Hepatocyte (in vitro differentiated cells): ENCODE measurements at regions not wholly inside any gene's neighbourhood (a gene's known extent, or its start where the extent isn't known, plus 50 kb on each side); places are given as distances from the start of the nearest gene placed in this dataset.

Source experiments
- DNase-seq: peaks from one replicate; pipeline ENCODE4 v3.0.0-alpha.2; 2016; ENCODE audit warnings: low spot score
- H2AFZ ChIP-seq: fragments of 200-600 bp; sonication (generic); 2 replicates; pipeline ENCODE4 v1.6.0; 2016; ENCODE audit warnings: antibody characterized with exemption, mild to moderate bottlenecking
- H3K27ac ChIP-seq: fragments of 200-600 bp; sonication (generic); 2 replicates; pipeline ENCODE4 v1.5.1; 2016; ENCODE audit warnings: mild to moderate bottlenecking
- H3K27me3 ChIP-seq: fragments of 200-600 bp; sonication (generic); 2 replicates; pipeline ENCODE4 v1.6.1; 2016
- H3K36me3 ChIP-seq: fragments of 200-600 bp; sonication (generic); replicated peaks from 2 replicates; pipeline ENCODE4 v1.5.1; 2016; ENCODE audit warnings: low read depth; ENCODE audit not compliant: insufficient read depth
- H3K4me1 ChIP-seq: fragments of 200-600 bp; sonication (generic); 2 replicates; pipeline ENCODE4 v1.5.1; 2016; ENCODE audit warnings: mild to moderate bottlenecking, moderate library complexity; ENCODE audit not compliant: insufficient read depth
- H3K4me2 ChIP-seq: fragments of 200-600 bp; sonication (generic); 2 replicates; pipeline ENCODE4 v1.6.0; 2016
- H3K4me3 ChIP-seq: fragments of 200-600 bp; sonication (generic); 2 replicates; pipeline ENCODE4 v1.5.1; 2016; ENCODE audit warnings: mild to moderate bottlenecking
- H3K79me2 ChIP-seq: fragments of 200-600 bp; sonication (generic); 2 replicates; pipeline ENCODE4 v1.6.0; 2017; ENCODE audit warnings: mild to moderate bottlenecking
- H3K9me2 ChIP-seq: fragments of 200-600 bp; sonication (generic); replicated peaks from 2 replicates; pipeline ENCODE4 v1.6.0; 2017; ENCODE audit warnings: mild to moderate bottlenecking; ENCODE audit not compliant: insufficient read depth
- H3K9me3 ChIP-seq: fragments of 200-600 bp; sonication (generic); 2 replicates; pipeline ENCODE4 v1.5.1; 2016; ENCODE audit warnings: low read depth, mild to moderate bottlenecking
- H4K20me1 ChIP-seq: fragments of 200-600 bp; sonication (generic); 2 replicates; pipeline ENCODE4 v1.6.0; 2016; ENCODE audit warnings: mild to moderate bottlenecking; ENCODE audit not compliant: insufficient read depth, poor library complexity, severe bottlenecking
- EZH2 ChIP-seq: fragments of 200-600 bp; sonication (generic); IDR thresholded peaks from 2 replicates; pipeline ENCODE4 v1.6.1; 2016; ENCODE audit warnings: antibody characterized with exemption, mild to moderate bottlenecking, borderline replicate concordance
- EZH2phosphoT487 ChIP-seq: fragments of 200-600 bp; sonication (generic); IDR thresholded peaks from one replicate; pipeline ENCODE4 v1.6.1; 2018; ENCODE audit warnings: antibody characterized with exemption, mild to moderate bottlenecking, low read depth, moderate library complexity; ENCODE audit not compliant: unreplicated experiment, severe bottlenecking
- WGBS: methylation state at CpG from one replicate; pipeline ENCODE4 v1.1.6; 2016; ENCODE audit warnings: low lambda C conversion rate; ENCODE audit errors: missing lambda C conversion rate; 5-methylcytosine and 5-hydroxymethylcytosine counted together
- TF ChIP-seq, protein P1 (sequence below): fragments of 200-600 bp; sonication (generic); IDR thresholded peaks from 2 replicates; pipeline ENCODE4 v1.5.1; 2016; ENCODE audit warnings: antibody characterized with exemption, mild to moderate bottlenecking; ENCODE audit not compliant: poor library complexity

DNA sequence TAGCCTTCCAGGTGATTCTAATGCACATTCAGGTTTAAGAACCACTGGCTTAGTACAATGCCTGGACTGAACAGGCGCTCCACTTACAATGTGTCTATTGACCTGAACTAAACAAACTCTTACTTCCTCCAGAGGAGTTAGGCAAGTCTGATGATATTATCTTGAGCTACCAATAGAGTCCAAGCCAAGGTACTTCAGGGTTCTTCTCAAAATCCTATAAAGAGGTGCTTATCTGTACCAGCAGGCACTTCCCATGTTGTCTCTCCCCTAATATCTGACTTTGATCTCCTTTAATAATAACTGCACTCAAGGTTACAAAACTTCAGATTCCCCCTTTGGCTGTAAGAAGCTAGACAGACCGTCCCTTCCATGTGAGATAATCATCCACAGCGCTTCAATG is 157.0 kb upstream of the SVIL start:
- TF ChIP-seq, protein P1, sequence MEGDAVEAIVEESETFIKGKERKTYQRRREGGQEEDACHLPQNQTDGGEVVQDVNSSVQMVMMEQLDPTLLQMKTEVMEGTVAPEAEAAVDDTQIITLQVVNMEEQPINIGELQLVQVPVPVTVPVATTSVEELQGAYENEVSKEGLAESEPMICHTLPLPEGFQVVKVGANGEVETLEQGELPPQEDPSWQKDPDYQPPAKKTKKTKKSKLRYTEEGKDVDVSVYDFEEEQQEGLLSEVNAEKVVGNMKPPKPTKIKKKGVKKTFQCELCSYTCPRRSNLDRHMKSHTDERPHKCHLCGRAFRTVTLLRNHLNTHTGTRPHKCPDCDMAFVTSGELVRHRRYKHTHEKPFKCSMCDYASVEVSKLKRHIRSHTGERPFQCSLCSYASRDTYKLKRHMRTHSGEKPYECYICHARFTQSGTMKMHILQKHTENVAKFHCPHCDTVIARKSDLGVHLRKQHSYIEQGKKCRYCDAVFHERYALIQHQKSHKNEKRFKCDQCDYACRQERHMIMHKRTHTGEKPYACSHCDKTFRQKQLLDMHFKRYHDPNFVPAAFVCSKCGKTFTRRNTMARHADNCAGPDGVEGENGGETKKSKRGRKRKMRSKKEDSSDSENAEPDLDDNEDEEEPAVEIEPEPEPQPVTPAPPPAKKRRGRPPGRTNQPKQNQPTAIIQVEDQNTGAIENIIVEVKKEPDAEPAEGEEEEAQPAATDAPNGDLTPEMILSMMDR, result no peak
- TF ChIP-seq EZH2phosphoT487 (no peak), EZH2 (no peak)
- no peak overlapping the region for H3K27ac ChIP-seq
- H3K4me1 ChIP-seq, result peaks cover 9% of the 10 kb centered on the region
- H3K79me2 ChIP-seq, result no peaks in the 10 kb centered on the region
- H3K36me3 ChIP-seq, result no peaks in the 10 kb centered on the region
- no peak overlapping the region for H2AFZ ChIP-seq
- H3K4me2 ChIP-seq, result no peak overlapping the region
- H3K9me2 ChIP-seq, result no peaks in the 10 kb centered on the region
- DNase-seq, result no peak
- 94% methylated on average over 3 of the region's 3 CpGs for WGBS
- H3K9me3 ChIP-seq, result no peaks in the 10 kb centered on the region
- no peaks in the 10 kb centered on the region for H3K27me3 ChIP-seq
- no peaks in the 10 kb centered on the region for H4K20me1 ChIP-seq
- no peak overlapping the region for H3K4me3 ChIP-seq

DNA sequence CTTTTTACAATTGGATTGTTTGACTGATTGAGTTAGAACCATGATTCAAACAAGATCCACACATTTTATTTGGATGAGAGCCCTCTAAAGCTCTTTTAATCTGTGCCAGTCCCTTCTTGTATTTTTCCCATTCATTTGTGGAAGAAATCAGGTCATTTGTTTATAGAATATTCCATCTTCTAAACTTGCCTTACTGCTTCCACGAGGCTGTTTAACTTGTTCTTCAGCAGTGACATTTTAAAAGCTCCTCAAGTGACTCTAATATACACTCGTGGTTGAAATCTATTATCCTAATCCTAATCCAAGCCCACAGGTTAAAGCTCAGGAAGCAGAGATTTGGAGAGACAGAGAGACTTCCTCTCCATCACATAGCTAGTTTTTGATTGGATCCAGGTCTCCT is 155.4 kb upstream of the SVIL start:
- 41% methylated on average over 2 of the region's 2 CpGs for WGBS
- H3K79me2 ChIP-seq, result no peaks in the 10 kb centered on the region
- no peaks in the 10 kb centered on the region for H3K4me1 ChIP-seq
- H3K27me3 ChIP-seq, result no peaks in the 10 kb centered on the region
- H3K4me2 ChIP-seq, result no peak overlapping the region
- no peaks in the 10 kb centered on the region for H3K9me2 ChIP-seq
- H3K9me3 ChIP-seq, result no peaks in the 10 kb centered on the region
- no peak overlapping the region for H2AFZ ChIP-seq
- H3K36me3 ChIP-seq, result no peaks in the 10 kb centered on the region
- no peaks in the 10 kb centered on the region for H4K20me1 ChIP-seq
- H3K27ac ChIP-seq, result no peak overlapping the region
- no peak for DNase-seq
- H3K4me3 ChIP-seq, result no peak overlapping the region
- no peak for TF ChIP-seq EZH2
- TF ChIP-seq, protein P1, result no peak

DNA sequence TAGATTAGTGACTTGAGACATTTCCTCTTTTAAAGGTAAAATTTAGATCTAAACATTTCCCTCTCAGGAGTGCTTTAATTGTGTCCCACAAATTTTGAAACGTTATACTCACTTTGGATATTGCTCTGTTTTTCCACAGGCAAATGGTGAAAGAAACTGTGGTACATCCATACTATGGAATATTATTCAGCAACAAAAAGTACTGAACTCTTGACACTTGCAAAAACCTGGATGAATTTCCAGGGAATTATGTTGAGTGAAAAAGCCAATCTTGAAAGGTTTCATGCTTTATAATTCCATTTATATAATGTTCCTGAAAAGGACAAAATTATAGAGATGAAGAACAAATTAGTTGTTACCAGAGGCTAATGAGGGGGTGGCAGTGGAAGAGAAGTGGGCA is 153.3 kb upstream of the SVIL start:
- TF ChIP-seq EZH2phosphoT487, result no peak
- TF ChIP-seq, protein P1, result no peak
- no peak for TF ChIP-seq EZH2
- H3K4me1 ChIP-seq, result no peaks in the 10 kb centered on the region
- H3K27me3 ChIP-seq, result no peaks in the 10 kb centered on the region
- no peak overlapping the region for H2AFZ ChIP-seq
- H4K20me1 ChIP-seq, result no peaks in the 10 kb centered on the region
- 81% methylated on average over 1 of the region's 1 CpG for WGBS
- H3K9me3 ChIP-seq, result no peaks in the 10 kb centered on the region
- no peaks in the 10 kb centered on the region for H3K9me2 ChIP-seq
- H3K36me3 ChIP-seq, result no peaks in the 10 kb centered on the region
- no peak overlapping the region for H3K4me2 ChIP-seq
- no peak overlapping the region for H3K27ac ChIP-seq
- no peak for DNase-seq
- H3K4me3 ChIP-seq, result no peak overlapping the region
- H3K79me2 ChIP-seq, result no peaks in the 10 kb centered on the region

DNA sequence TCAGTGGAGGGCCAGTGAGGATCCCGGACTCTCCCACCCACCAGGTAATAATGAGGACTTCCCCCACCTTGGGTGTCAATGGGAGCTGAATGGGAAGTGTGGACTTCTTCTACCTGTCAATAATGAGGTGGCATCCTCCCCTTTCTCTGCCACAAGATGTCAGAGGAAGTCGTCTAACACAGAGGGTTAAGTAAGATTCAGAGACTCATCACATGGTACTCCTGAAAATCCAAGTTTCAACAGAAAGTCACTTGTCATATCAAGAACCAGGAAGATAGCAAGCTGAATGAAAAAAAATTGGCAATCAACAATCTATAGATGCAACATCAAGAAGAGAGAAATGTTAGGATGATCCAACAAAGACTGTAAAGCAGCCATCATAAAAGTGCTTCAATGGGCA is 150.9 kb upstream of the SVIL start:
- H2AFZ ChIP-seq, result no peak overlapping the region
- no peaks in the 10 kb centered on the region for H3K27me3 ChIP-seq
- no peaks in the 10 kb centered on the region for H3K9me2 ChIP-seq
- 96% methylated on average over 2 of the region's 2 CpGs for WGBS
- no peak overlapping the region for H3K4me2 ChIP-seq
- H3K79me2 ChIP-seq, result no peaks in the 10 kb centered on the region
- H3K36me3 ChIP-seq, result no peaks in the 10 kb centered on the region
- no peaks in the 10 kb centered on the region for H3K9me3 ChIP-seq
- H3K27ac ChIP-seq, result no peak overlapping the region
- H3K4me1 ChIP-seq, result no peaks in the 10 kb centered on the region
- H4K20me1 ChIP-seq, result no peaks in the 10 kb centered on the region
- H3K4me3 ChIP-seq, result no peak overlapping the region
- TF ChIP-seq, protein P1, result no peak
- TF ChIP-seq EZH2phosphoT487 (no peak), EZH2 (no peak)
- DNase-seq, result no peak
